HT-29 (cell line): ENCODE measurements at regions not wholly inside any gene's neighbourhood (a gene's known extent, or its start where the extent isn't known, plus 50 kb on each side); places are given as distances from the start of the nearest gene placed in this dataset.

Experiments
- DNase-seq: peaks from one replicate; pipeline ENCODE4 v3.0.0-alpha.2; 2015; ENCODE audit warnings: low spot score

DNA sequence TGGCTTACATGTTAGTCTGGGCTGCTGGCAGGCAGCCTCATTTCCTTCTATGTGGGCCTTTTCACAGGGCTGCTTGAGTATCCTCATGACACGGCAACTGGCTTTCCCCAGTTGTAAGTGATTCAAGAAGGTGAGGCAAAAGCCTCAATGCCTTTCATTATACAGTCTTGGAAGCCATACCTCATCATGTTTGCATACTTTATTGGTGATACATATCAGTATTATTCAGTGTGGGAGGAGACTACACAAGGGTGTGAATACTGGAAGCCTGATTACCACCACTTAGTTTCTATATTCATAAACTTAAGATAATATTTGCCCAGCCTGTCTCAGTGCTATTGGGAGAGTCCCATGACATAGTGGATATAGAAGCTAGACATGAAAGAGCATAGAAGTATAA is 346.8 kb downstream of the SOX2 start:
- DNase-seq: no peak

DNA sequence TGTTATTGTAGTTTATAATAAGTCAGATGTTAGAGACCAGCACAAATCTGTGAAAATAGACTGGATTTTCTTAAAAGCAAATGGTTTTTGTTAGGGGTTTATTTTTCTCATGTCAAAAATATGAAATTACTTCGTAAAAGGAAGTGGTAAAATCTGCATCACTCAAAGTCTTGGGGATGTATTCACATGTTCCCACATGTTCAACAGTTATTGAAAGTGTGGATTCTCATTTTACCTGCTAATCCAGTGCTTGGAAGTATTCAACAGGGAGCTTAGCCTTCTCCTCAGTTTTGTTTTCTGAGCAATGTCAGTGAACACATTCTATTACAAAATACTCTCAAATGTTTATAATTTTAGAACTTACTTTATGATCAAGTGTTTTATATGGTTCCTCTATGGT is 352.0 kb downstream of the SOX2 start:
- no peak for DNase-seq

DNA sequence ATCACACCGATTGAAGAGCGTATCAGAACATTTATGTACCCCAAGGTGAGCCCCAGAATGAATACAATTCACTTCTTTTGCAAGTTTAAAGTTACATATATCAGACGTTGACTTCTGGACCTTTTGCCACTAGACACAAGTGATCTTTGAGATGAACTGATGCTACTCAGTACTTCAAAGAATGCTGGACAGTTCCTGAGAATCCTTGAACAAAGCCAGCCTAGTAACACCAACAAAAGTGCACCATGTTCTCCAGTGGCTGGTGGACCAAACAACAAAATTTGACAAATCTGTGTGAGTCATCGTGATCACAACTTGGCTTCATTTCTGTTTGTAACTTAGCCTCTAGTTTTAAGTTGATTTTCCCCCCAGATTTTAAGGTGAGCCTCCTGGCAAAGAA is 355.7 kb downstream of the SOX2 start:
- no peak for DNase-seq

DNA sequence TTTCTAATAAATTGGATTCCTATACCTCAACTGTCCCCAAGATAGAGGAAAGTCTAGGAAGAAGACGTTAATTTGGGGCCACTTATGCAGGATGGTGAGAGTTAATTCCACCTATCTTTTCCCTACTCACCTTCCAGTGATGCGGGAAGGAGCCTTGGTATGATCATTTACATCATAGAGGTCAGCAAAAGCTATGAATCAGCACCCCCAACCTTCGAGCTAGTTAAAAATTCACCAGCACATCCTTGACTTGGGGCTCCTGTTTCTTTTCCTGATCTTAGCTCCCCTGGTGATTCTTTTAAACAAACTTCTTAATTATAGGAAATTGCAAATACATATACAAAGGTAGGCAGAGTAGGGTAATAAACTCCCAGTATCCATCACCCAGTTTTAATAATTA is 366.6 kb downstream of the SOX2 start:
- peak; percentile 20 for DNase-seq

DNA sequence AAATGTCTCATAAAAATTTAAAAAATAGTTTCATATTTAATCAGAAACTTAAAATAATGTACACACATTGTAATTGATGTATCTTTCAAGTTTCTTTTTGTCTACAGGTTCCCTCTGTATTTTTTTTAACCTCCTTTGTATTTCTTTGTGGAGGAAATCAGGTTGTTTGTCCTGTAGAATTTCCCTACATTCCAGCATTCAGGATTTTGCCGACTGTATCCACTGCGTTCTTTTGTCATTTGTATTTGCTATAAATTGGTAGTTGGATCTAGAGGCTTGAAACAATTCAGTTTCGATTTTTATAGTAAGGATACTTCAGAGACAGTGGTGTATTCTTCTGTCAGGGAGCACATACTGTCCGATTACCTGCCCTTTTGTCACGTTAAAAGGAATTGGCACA is 367.2 kb downstream of the SOX2 start:
- DNase-seq: no peak

DNA sequence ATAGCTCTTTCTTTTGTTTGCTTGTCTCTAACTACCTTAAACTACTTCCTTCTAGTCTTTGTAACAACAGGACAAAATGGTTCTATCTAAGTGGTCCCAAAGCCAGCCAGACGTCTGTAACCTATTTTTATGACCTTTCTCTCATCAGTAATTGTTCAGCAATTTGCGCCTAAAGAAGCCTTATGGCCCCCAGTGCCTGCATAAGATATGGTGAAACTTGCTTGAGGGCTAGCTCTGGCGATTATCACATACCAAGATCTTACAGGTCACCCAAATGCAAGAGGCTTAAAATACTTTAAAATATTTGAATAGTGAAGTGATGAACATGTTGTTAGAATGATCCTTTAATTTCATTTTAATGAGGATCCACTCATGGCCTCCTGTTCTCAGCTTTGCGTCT is 369.4 kb downstream of the SOX2 start:
- DNase-seq: no peak

DNA sequence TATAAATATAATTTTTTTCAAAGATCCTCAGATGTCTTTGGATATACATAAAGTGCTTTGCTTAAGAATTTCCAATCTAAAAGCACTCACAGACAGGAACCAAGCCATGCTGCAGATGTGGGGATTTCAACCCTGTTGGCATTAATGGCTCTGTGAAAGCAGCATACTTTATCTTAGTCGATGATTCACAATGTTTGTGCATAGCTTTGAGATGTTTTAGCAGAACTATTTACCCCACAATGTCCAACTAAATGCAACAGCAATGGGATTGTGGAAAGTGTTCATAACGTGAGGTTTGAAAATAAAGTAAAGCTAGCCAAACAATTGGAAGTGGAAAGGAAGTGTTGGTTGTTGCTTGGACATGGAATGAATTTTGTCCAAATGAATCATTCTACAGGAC is 371.4 kb downstream of the SOX2 start:
- DNase-seq: no peak

DNA sequence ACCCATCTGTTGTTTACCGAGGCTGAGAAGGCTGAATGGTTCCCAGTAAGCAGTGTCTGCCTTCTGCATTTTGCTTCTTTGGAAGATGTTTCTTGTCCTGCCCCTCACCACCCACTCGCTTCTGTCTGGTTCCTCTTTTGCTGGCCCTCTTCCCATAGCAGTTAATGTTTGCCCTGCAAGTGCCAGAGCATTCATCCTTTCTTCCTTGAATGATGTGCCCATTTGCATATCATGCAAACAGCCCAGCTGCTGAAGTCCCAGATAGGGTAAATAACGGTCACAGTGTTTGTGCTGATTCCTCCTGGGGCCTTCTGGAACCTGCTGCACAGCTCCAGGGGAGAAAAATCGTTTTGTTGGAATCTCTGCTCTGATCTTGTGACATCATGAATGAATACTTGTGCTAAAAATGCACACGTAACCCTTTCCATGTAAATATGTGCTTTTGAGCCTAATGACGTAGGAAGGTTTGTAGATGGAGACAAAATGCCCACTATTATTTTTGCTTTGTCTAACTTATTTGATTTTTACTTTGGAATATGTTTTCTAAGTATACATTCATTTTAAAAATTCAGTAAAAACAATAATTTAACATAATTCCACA is 381.0 kb downstream of the SOX2 start:
- no peak for DNase-seq

DNA sequence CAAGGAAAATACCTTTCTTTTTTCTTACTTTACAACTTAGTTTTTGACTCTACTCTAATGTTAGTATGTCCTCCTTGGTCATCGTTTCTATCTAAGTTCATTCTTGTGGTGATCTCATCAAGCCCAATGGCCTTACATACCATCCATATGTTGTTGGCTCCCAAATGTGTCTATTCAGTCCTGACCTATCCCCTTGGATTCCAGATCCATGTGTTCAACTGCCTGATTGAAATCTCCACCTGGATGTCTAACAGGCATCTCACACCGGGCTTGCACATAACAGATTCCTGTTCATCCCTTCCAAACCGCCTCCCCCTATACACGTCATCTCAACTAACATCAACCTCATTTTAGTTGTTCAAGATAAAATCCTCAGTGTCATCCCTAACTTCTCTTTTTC is 382.6 kb downstream of the SOX2 start:
- DNase-seq: no peak

DNA sequence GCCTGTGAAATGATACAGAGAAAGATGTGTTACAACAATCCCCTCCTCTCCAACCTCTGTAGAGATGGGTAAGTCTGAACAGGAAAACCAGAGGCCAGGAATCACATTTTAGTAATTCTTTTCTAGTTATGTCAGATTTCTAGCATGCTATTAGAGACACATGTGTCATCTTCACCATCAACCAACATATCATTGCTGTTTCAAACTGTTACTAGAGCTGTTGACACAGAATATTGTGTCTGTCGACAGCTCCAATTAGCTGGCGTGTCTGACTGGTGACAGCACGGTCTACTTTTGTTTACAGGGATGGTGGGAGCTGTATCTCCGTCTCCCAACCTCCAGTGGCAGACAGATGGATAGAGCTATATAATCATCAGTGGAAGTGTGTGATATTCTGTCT is 393.2 kb downstream of the SOX2 start:
- DNase-seq: no peak

DNA sequence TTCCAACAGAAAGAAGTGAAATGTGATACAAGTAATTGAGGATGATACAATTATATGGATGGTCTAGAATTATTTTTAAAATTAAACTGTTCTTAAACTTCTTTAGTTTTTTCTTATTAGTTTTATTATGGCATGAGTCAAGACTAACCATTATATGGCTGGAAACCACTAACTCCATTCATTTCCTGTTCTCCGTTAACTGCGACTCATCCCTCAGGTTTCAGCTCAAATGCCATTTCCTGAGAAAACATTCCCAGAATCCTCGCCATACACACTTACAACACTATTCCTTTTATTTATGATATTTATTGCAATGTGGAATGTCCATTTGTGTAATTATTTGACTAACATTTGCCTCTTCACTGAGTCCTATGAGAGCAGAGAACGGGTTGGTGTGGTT is 394.1 kb downstream of the SOX2 start:
- no peak for DNase-seq

DNA sequence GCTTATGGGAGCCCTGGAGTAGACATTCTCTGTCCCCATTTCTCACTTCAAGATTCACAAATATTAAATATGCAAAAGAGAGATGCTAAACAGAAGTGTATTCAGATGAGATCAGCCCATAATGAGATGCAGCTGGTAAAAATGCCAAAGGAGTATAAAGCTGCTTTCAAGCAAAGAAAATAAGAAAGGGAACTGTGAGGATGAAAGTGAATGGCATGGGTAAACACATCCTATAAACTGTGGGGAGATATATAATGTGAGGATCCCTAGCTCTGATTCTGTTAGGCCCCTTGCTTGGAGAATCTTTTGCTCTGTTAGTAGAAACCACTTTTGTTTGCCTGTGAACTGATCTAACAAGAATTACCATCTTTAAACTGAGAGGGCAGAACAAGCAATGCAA is 396.6 kb downstream of the SOX2 start:
- DNase-seq: no peak

DNA sequence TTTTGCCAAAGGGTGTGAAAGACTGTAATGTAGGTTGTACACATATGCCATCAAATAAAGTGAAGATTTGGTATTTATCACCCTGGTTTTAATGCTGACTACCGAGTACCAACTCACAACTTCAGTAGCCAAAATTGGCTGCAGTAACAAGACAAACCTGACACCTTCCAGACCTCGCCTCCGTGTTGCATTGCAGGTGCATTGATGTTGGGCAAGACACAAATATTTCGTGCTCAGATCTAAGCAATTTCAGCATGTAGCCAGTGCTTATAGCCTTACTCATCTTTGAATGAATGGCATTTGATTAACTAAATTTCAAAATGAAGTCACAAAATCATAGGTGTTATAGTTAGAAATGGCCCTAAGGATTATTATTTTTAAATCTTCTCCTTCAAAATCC is 400.2 kb downstream of the SOX2 start:
- DNase-seq: no peak

DNA sequence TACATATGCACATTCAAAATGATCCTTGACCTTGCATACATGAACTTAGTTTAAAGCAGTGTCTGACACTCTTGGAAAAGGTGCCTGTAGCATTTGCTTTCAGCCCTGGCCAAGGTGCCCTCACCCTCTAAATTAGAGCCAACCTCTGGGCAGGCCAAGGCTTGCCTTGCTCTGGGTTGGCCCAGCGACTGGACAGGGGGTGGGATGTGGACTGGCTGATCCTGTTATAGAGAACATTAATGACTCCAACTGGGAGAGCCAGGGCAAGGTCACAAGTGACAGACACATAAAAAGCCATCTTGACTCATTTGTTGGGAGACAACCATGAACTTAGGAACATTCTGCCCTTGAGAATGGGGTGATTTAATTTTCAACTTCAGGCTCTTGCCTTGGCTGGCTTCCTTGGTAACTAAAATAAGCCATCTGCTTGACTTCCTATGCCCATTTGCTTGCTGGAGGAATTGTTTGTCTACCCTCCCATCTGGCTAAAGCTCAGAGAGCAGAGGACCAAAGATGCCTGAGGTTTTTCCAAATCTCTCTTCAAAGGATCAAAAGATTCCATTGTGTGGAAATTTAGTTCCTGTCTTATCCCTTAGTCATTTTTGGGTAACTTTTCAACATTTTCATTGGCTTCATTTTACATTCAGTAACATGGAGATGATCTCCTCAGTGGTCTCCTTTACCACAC is 403.7 kb downstream of the SOX2 start:
- DNase-seq: no peak

DNA sequence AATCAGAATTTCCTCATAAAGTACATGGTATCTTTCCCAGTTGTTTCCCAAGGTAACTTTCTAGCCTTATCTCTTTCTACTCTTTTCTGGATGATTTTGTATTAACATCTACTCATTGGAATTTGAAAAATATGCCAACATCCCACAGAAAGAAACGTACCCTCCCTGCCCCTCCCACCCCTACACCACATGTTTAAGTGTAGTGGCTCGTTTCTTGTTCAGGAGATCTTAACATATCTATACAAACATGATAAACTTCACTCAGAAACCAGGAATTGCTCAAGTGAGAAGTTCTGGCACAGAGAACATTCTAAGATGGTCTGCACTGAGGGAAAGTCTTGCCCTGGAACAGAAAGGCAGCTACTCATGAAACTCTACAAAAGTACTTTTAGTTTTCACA is 404.7 kb downstream of the SOX2 start:
- DNase-seq: no peak

DNA sequence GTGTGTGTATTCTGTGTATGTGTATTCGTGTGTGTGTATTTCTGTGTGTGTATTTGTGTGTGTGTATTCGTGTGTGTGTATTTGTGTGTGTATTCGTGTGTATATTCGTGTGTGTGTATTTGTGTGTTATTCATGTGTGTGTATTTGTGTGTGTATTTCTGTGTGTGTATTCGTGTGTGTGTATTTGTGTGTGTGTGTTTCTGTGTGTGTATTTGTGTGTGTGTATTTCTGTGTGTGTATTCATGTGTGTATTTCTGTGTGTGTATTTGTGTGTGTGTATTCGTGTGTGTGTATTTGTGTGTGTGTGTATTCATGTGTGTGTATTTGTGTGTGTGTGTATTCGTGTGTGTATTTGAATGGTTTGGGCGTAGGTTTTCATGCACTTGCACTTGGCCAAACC is 405.4 kb downstream of the SOX2 start:
- DNase-seq: no peak

DNA sequence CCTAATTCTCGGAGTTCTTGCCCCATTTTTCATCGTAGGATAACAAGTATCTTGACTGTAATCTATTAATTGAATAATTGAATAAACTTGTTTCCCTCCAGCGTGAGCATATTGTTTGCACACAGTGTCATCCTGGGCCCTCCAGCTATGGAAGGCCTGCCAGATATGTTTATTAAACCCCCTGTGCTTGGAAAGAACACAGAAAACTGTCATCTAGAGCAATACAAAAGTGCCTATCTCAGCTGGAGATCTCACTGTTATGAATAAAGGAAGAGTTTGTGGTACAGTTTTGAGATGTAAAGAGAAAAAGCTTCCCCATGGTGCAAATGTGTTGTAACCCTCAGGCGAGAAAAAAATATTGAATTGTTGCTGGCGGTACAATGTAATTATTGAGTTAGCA is 405.9 kb downstream of the SOX2 start:
- DNase-seq: no peak

DNA sequence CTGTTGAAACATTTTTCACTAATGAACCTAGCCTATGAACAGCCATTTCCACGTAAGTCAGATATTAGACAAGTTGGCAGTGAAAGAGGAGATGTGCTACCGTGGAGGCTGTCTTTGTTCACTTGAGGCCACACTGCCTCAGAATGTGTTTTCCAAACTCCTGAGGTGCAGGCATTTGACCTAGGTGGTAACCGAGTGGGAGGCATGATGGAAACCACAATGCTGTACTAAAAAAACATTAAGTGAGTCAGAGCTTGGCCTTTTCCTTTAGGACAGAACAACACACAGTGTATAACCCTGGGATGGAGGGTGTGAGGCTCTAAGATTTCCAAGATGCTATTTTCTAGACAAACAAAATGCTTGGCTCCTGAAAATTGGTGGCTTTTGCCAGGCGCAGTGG is 406.3 kb downstream of the SOX2 start:
- no peak for DNase-seq

DNA sequence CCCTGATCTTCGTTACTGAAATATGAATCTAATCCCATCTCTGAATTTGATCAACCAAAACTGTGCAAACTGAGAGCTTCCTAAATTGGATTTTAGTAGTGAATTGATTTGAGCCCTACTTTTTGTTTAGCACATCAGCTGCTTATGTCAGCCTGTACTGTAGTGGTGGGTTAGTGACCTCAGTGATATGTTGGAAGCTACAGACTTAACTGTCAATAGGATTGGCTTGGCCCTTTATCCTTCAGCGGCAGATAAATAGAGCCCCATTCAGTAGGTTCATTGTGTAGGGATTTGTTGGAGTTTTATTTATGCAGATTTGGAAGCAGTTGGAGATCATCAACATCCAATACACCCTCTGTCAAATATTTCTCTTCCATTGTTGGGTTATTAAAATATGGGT is 409.7 kb downstream of the SOX2 start:
- DNase-seq: no peak

DNA sequence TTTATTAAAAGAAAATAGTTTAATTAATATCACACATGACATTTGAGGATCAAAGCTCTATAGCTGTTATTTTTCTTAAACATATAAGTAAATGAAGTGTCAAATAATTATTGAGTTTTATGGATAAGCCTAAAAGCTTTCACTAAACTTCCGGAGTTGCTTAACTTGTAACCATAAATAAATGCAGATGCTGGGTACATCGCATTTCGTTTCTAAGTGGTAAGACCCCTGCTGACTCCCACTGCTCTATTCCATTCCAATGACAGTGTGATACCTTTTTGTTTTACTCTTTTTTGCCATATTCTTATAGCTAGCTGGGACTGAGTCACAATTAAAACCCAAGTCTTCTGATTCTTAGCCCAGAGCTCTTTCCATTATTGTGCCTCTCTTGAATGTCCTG is 411.1 kb downstream of the SOX2 start:
- DNase-seq: no peak

DNA sequence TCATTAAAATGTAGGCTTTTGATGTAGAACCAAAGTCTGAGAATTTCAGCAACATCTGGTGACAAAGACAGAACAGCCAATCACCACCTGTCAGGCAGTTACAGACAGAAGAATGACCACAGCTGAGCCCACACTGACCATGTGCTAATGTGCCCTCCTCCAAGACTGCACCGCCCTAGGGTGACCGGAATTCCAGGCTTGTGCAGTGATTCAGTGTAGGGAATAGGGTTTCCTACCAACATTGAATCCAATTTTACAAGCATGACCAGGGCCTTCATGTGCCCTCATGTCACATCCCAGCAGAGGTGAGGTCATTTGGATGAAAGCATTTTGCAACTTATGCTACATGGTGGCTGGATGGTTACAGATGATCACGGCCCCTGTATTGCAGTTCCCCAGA is 412.5 kb downstream of the SOX2 start:
- peak; percentile 20 for DNase-seq

DNA sequence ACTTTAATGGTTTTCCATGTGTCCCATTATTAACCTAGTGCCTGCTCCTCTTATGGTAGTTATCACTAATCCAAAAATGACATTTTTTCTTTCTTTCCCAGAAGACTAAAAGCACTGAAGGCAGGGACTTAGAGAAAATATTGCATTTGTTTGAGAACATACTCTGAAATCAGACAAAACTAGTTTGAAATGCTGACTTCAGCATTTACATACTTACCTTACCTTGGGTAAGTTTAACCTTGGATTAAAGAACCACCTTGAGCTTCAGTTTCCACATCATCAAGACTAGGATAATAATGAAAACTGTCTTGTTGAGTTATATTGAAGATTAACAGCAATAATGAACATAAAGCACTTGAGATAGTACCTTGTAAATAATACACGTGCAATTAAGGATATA is 413.0 kb downstream of the SOX2 start:
- no peak for DNase-seq

DNA sequence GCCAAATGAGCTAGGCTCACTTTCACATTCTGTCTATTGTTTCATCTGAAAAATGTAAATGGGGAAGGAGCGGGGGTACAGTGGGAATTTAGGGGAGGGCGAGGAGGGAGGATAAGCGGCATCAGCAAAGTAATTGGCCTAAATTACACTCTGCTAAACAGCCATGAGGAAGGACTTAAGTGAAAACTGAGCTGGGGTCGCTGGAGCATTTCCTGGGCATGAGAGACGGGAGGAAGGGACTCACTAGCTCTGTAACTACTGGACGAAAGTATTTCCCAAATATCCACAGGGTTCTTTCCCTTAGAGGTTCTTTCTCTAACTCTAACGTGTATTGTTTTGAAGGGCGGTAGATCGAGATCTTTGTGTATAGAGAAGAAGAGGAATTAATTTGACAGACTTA is 418.0 kb downstream of the SOX2 start:
- DNase-seq: no peak

DNA sequence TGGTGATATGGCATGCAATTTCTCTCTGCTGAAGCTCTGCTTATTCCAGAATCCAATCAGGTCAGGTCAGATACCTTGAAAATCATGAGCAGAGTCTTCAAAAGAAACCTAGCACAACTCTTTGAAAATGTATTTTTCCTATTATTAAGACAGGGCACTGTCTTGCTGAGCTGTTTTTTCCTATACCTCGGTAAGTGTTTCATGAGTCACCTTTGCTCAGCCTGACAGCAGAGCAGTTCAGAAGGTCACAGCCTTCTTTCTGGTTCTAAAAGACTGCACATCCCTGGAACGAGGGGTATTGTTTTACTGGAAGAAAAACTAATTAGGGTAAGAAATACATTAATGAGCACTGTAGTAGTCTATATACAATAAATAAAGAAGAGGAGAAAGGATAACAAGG is 422.0 kb downstream of the SOX2 start:
- DNase-seq: no peak
